ENCODE measurements at regions not wholly inside any gene's neighbourhood (a gene's known extent, or its start where the extent isn't known, plus 50 kb on each side); places are given as distances from the start of the nearest gene placed in this dataset.
"Not testable (repeated sequence)": the region's sequence is repeated elsewhere in the genome, so short reads cannot be mapped to it uniquely, and the experiment has no call there.

DNA sequence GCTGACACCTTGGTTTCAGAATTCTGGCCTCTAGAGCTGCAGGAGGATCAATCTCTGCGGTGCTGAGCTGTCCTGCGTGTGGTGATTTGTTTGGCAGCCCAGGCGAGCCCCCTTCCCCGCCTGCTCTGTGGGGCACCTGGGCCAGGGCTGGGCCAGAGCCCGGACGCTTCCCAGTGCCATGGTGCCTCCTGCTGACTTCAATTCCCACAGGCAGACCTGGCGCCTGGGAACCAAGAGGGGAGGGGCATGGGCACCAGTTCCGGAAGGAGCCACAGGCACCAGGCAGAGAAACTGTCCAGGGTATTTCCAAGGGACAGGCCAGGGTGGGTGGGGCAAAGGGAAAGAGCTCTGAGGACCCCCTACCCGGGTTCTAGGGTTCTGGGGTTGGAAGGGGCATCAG lies 197.8 kb downstream of the CTTN start:
- TF ChIP-seq, protein P1, sequence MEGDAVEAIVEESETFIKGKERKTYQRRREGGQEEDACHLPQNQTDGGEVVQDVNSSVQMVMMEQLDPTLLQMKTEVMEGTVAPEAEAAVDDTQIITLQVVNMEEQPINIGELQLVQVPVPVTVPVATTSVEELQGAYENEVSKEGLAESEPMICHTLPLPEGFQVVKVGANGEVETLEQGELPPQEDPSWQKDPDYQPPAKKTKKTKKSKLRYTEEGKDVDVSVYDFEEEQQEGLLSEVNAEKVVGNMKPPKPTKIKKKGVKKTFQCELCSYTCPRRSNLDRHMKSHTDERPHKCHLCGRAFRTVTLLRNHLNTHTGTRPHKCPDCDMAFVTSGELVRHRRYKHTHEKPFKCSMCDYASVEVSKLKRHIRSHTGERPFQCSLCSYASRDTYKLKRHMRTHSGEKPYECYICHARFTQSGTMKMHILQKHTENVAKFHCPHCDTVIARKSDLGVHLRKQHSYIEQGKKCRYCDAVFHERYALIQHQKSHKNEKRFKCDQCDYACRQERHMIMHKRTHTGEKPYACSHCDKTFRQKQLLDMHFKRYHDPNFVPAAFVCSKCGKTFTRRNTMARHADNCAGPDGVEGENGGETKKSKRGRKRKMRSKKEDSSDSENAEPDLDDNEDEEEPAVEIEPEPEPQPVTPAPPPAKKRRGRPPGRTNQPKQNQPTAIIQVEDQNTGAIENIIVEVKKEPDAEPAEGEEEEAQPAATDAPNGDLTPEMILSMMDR (IDR thresholded peaks at IDR 0.05; ENCODE audit: poor library complexity, severe bottlenecking) = no peak
- ATAC-seq (ENCODE audit: low read depth) = no peak
- H3K36me3 ChIP-seq (ENCODE audit: low read depth) = no peaks in the 10 kb centered on the region
- no peak overlapping the region for H3K4me3 ChIP-seq (ENCODE audit: severe bottlenecking)
- DNase-seq (ENCODE audit: low spot score) = no peak
- no peaks in the 10 kb centered on the region for H3K27me3 ChIP-seq (ENCODE audit: insufficient read depth, poor library complexity, severe bottlenecking)
- no peaks in the 10 kb centered on the region for H3K4me1 ChIP-seq (ENCODE audit: insufficient read depth, poor library complexity, severe bottlenecking)
- no peak overlapping the region for H3K27ac ChIP-seq (ENCODE audit: poor library complexity, severe bottlenecking)
- H3K9me3 ChIP-seq (ENCODE audit: severe bottlenecking) = no peaks in the 10 kb centered on the region

- Histone ChIP-seq H3K27ac (ENCODE audit: poor library complexity, severe bottlenecking) (no peak overlapping the region), H3K4me1 (ENCODE audit: insufficient read depth, poor library complexity, severe bottlenecking) (no peaks in the 10 kb centered on the region), H3K9me3 (ENCODE audit: severe bottlenecking) (no peaks in the 10 kb centered on the region), H3K4me3 (ENCODE audit: severe bottlenecking) (no peak overlapping the region), H3K36me3 (ENCODE audit: low read depth) (no peaks in the 10 kb centered on the region), H3K27me3 (ENCODE audit: insufficient read depth, poor library complexity, severe bottlenecking) (no peaks in the 10 kb centered on the region)
- DNase-seq (ENCODE audit: low spot score) (no peak), ATAC-seq (ENCODE audit: low read depth) (no peak)
- TF ChIP-seq, protein P1 (IDR thresholded peaks at IDR 0.05; ENCODE audit: poor library complexity, severe bottlenecking) = no peak
These were observed 198.8 kb downstream of the CTTN start for GRCh38 chr11:70597006-70597555.

GRCh38 chr11:70597751-70598625 lies 199.7 kb downstream of the CTTN start:
- Histone ChIP-seq H3K9me3 (ENCODE audit: severe bottlenecking) (no peaks in the 10 kb centered on the region), H3K4me1 (ENCODE audit: insufficient read depth, poor library complexity, severe bottlenecking) (no peaks in the 10 kb centered on the region), H3K27ac (ENCODE audit: poor library complexity, severe bottlenecking) (no peak overlapping the region), H3K27me3 (ENCODE audit: insufficient read depth, poor library complexity, severe bottlenecking) (no peaks in the 10 kb centered on the region), H3K4me3 (ENCODE audit: severe bottlenecking) (no peak overlapping the region), H3K36me3 (ENCODE audit: low read depth) (no peaks in the 10 kb centered on the region)
- TF ChIP-seq, protein P1 (IDR thresholded peaks at IDR 0.05; ENCODE audit: poor library complexity, severe bottlenecking) = no peak
- no peak for DNase-seq (ENCODE audit: low spot score)
- ATAC-seq (ENCODE audit: low read depth) = no peak

- H3K4me1 ChIP-seq (ENCODE audit: insufficient read depth, poor library complexity, severe bottlenecking); ATAC-seq (ENCODE audit: low read depth); DNase-seq (ENCODE audit: low spot score); H3K36me3 ChIP-seq (ENCODE audit: low read depth); H3K27me3 ChIP-seq (ENCODE audit: insufficient read depth, poor library complexity, severe bottlenecking); H3K4me3 ChIP-seq (ENCODE audit: severe bottlenecking); H3K27ac ChIP-seq (ENCODE audit: poor library complexity, severe bottlenecking); H3K9me3 ChIP-seq (ENCODE audit: severe bottlenecking): not testable (repeated sequence)
These were observed 202.6 kb downstream of the CTTN start for GRCh38 chr11:70600911-70601415.

DNA sequence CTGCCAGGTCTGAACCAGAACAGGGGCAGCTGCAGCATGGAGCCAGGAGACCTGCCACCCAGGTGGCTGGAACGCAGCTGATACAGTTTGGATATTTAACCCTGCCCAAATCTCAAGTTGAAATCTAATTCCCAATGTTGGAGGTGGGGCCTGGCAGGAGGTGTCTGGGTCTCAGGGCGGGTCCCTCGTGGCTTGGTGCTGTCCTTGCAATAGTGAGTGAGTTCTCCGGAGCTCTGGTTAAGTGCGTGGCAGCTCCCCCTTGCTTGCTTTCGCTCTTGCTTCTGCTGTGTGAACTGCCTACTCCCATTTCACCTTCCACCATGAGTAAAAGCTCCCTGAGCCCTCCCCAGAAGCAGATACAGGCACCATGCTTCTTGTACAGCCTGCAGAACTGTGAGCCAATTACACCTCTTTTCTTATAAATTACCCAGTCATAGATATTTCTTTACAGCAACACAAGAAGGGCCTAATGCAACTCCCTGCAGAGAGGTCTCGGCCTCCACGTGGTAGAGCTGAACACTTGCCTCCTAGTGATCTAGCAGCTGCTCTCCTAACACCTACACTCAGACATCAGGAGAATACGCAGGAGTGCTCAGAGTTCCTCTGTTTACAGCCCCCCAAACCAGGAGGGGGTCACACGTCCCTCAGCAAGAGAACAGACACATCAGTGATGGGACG lies 203.7 kb downstream of the CTTN start:
- DNase-seq (ENCODE audit: low spot score) = no peak
- Histone ChIP-seq H3K27me3 (ENCODE audit: insufficient read depth, poor library complexity, severe bottlenecking) (no peaks in the 10 kb centered on the region), H3K4me3 (ENCODE audit: severe bottlenecking) (no peak overlapping the region), H3K27ac (ENCODE audit: poor library complexity, severe bottlenecking) (no peak overlapping the region), H3K36me3 (ENCODE audit: low read depth) (no peaks in the 10 kb centered on the region), H3K4me1 (ENCODE audit: insufficient read depth, poor library complexity, severe bottlenecking) (peaks cover 10% of the 10 kb centered on the region), H3K9me3 (ENCODE audit: severe bottlenecking) (no peaks in the 10 kb centered on the region)
- TF ChIP-seq, protein P1 (IDR thresholded peaks at IDR 0.05; ENCODE audit: poor library complexity, severe bottlenecking) = no peak
- ATAC-seq (ENCODE audit: low read depth) = no peak

All from RWPE2 (cell line).